Endometrium (tissue), 2 donors: ENCODE measurements at regions not wholly inside any gene's neighbourhood (a gene's known extent, or its start where the extent isn't known, plus 50 kb on each side); places are given as distances from the start of the nearest gene placed in this dataset.

ENCODE experiments used
- FAIRE-seq: peaks from 2 replicates; lab custom pipeline; 2012; peaks lifted over from hg19 to GRCh38; lab: Jason Lieb, UNC
- donor health status: control.
- donor health status: control.

GRCh38 chr3:105039004-105039403 lies 327.7 kb upstream of the ALCAM start:
- FAIRE-seq = no peak

GRCh38 chr3:105040026-105040622 lies 326.6 kb upstream of the ALCAM start:
- FAIRE-seq = no peak

DNA sequence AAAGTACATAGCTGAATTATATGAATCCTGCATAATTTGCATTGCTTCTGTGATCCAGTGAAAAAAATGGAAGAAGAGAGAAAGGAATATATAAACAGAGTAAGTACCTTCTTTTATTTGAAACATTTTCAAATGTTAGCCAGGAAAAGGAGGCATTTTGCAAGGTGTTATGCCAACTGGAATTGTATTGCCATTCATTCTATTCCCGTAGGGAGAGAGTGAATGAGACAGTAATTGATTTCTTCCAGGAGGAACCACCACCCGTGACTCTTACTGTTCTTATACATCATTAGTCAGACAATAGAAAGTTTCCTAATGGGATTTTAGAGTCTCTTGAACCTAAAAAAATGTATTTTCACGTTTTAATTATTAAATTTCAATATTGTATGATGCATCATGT lies 324.1 kb upstream of the ALCAM start:
- no peak for FAIRE-seq

DNA sequence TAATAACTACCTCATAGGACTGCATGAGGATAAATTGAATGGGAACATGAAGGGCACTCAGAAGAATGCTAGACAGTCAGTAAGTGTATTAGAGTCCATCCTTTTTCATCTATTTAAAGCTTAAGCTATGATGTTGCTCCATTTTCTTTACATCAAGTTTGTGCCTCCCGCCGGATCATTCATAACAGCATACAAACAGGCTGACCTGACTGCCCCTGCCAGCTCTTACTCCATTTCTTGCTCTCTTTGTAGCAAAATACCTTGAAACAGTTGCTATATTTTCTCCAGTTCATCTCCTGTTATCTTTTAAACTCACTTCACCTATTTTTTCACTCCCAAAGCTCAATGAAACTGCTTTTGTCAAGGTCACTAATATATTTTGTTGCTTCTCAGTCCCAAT lies 315.6 kb upstream of the ALCAM start:
- FAIRE-seq = no peak

DNA sequence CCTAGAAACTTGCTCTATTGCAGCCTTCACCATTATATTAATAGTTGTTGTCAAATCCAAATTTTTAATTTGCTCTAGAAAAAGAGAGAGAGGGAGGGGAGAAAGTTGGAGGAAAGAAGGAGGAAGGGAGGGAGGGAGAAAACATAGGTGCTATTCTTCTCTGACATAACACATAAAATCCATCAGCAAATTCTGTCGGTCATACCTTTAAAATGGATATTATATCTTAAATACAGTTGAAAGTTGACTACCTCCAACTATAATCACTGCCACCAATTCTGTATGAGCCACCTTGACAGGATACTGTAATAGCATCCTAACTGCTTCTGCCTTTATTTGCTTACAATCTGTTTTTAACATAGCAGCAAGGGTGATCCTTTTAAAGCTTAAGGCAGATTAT lies 314.7 kb upstream of the ALCAM start:
- FAIRE-seq = no peak

- no peak for FAIRE-seq
Measured at GRCh38 chr3:105062853-105063252, 303.9 kb upstream of the ALCAM start.

DNA sequence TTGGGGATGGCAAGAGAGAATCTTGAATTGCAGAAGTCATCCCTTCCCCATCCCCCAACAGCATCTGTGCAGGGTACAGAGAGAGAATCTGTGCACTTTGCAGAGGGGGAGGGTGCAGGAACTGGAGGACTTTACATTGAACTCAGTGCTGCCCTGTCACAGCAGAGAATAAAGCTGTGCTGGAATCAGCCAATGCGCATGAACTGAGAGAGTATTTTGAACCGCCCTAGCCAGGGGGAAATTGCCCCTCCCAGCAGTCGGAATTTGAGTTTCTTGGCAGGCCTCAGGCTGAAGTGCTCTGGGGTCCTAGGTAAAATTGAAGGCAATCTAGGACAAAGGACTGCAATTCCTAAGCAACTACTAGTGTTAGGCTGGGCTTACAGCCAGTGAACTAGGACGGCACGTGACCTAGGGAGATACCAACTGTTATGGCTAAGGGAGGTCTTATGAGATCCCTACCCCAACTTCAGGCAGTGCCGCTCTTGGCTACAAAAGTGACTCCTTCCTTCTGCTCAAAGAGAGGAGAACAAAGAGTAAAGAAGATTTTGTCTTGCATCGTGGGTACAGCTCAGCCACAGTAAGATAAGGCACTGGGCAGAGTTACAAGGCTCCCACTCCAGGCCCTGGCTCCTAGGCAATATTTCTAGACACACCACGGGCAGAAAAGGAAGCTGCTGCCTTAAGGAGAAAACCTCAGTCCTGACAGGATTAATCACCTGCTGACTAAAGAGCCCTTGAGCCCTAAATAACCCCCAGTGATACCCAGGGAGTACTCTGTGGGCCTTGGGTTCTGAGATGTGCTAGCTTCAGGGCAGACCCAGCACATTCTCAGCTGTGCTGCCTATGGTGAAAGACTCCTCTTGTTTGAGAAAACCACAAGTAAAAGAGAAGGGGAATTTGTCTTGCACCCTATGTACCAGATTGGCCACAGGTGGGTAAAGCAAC lies 300.5 kb upstream of the ALCAM start:
- FAIRE-seq = no peak

DNA sequence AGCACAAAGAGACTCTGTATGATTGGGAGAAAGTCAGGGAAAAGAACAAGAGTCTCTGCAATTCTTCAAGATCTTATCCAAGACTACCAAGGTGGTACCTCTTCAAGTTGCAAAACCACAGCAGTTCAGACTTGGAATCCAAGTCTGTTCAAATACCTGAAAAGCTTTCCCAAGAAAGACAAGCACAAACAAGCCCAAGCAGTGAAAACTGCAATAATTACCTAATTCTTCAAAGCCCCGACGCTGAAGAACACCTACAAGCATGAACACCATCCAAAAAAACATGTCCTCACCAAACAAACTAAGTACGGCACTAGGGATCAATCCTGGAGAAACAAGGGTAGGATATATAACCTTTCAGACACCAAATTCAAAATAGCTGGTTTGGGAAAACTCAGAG lies 299.3 kb upstream of the ALCAM start:
- no peak for FAIRE-seq

- FAIRE-seq = no peak
Measured at GRCh38 chr3:105077060-105077822, 289.5 kb upstream of the ALCAM start.

DNA sequence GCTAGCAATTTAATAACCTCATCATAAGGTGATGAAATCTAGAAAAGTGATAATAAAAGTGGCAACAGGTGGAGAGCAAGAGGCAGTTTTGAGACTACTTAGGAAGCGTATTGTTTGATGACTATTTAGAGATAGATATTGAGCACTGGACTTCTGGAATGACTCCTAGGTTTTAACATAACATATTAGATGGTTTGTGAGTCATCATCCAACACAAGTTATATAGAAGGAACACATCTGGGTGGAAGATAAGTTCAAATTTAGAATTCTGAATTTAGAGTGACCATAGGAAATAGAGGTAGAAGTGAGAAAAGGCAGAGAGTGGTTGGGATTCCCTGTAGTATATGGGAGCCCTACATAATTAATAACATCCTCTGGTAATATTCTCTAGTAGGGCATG lies 282.8 kb upstream of the ALCAM start:
- no peak for FAIRE-seq

- no peak for FAIRE-seq
Measured at GRCh38 chr3:105085506-105085905, 281.2 kb upstream of the ALCAM start.

- no peak for FAIRE-seq
Measured at GRCh38 chr3:105093371-105094252, 273.1 kb upstream of the ALCAM start.

- no peak for FAIRE-seq
Measured at GRCh38 chr3:105094588-105094987, 272.1 kb upstream of the ALCAM start.

DNA sequence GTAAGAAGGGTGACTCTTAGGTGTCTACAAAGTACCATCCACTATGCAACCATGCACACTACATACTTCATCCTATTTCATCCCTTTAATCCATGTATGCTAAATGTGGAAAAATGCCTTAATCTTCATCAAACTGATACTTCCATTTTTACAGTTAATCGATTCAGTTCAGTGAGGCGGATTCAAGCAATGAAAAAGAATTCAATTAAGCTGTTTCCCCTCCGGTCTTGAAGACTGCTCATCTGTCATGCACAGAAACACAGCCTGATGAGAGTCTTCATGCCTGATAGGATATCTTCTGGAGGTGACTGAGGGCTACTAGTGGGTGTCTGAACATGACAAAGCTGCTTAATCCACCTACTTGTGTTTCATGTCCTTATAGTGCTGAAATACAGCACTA lies 270.6 kb upstream of the ALCAM start:
- FAIRE-seq = no peak

GRCh38 chr3:105101603-105102002 lies 265.1 kb upstream of the ALCAM start:
- FAIRE-seq = no peak

DNA sequence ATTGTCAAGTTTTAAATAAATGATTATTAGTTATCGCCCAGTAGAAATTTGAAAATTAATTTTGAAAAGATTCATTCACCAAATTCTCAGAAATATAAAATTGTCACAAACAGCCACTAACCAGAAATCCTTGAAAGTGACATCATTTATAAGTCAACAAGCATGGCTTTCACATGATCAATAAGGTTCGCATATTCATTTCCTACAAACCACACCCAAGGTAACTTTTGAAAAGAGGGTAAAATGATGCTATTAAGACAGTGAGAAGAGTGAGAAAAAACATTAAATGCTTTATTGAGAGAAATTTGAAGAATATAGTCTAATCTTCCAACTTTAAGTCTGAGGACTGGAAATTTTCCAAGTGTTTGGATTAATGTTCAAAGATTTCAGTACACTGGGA lies 263.6 kb upstream of the ALCAM start:
- no peak for FAIRE-seq

GRCh38 chr3:105108823-105109222 lies 257.9 kb upstream of the ALCAM start:
- no peak for FAIRE-seq

- no peak for FAIRE-seq
Measured at GRCh38 chr3:105118905-105119304, 247.8 kb upstream of the ALCAM start.

GRCh38 chr3:105119801-105120340 lies 246.8 kb upstream of the ALCAM start:
- no peak for FAIRE-seq

- no peak for FAIRE-seq
Measured at GRCh38 chr3:105130911-105131310, 235.8 kb upstream of the ALCAM start.

GRCh38 chr3:105137911-105138310 lies 228.8 kb upstream of the ALCAM start:
- no peak for FAIRE-seq
